C4-2B (cell line): ENCODE measurements at regions not wholly inside any gene's neighbourhood (a gene's known extent, or its start where the extent isn't known, plus 50 kb on each side); places are given as distances from the start of the nearest gene placed in this dataset.

Experiments used
- CTCF ChIP-seq: fragments of 450-650 bp; conservative IDR thresholded peaks from 2 replicates; pipeline ENCODE4 v1.5.1; 2017; ENCODE audit warnings: mild to moderate bottlenecking
- ZFX ChIP-seq: fragments of 450-650 bp; IDR thresholded peaks from 2 replicates; pipeline ENCODE4 v1.6.1; 2017

- TF ChIP-seq CTCF: no peak
- no peak for TF ChIP-seq ZFX
Measured at GRCh38 chr9:119114681-119115080, 254.6 kb downstream of the BRINP1 start.
